ENCODE measurements at regions not wholly inside any gene's neighbourhood (a gene's known extent, or its start where the extent isn't known, plus 50 kb on each side); places are given as distances from the start of the nearest gene placed in this dataset.

- TF ChIP-seq TAF1 (IDR thresholded peaks at IDR 0.05; ENCODE audit: low read depth, low read length), result no peak
- no peak for TF ChIP-seq POLR2A (IDR thresholded peaks at IDR 0.05; ENCODE audit: low read depth, low read length)
Measured at GRCh38 chr20:6575912-6576401, 191.5 kb upstream of the BMP2 start.

Data from GM12891 (cell line).